ENCODE measurements at regions not wholly inside any gene's neighbourhood (a gene's known extent, or its start where the extent isn't known, plus 50 kb on each side); places are given as distances from the start of the nearest gene placed in this dataset.

GRCh38 chr6:163813979-163814493 lies 399.5 kb downstream of the QKI start:
- Mint-ChIP-seq H3K27ac (peak overlapping the region in 4 of 6 donors; percentile 8 to 92 (median 54)), H3K4me3 (peak overlapping the region in 5 of 8 donors; percentile 45 to 77 (median 57))
- ATAC-seq (ENCODE audit: low read depth in 2 of 2): peak; percentile 27 to 39

GRCh38 chr6:163811317-163811716 lies 396.8 kb downstream of the QKI start:
- Mint-ChIP-seq H3K27me3 (no peaks in the 10 kb centered on the region), H3K9me3 (peaks cover 0 to 4% (median 0%) of the 10 kb centered on the region in 7 donors), H3K4me3 (no peak overlapping the region), H3K36me3 (peaks cover 0 to 7% of the 10 kb centered on the region in 2 donors), H3K27ac (no peak overlapping the region), H3K4me1 (peaks cover 16 to 28% (median 23%) of the 10 kb centered on the region in 3 donors)
- DNase-seq: no peak
- no peak for ATAC-seq (ENCODE audit: low read depth in 2 of 2)

More at GRCh38 chr6:163813979-163814493, 399.5 kb downstream of the QKI start:
- Mint-ChIP-seq H3K9me3 (peaks cover 0 to 6% (median 2%) of the 10 kb centered on the region in 7 donors), H3K4me1 (peaks cover 16 to 28% (median 23%) of the 10 kb centered on the region in 3 donors), H3K36me3 (peaks cover 0 to 7% of the 10 kb centered on the region in 2 donors), H3K27me3 (peaks cover 0 to 5% (median 0%) of the 10 kb centered on the region in 3 donors)
- no peak for DNase-seq

- Mint-ChIP-seq H3K9me3 (peaks cover 0 to 4% (median 0%) of the 10 kb centered on the region in 7 donors), H3K27me3 (no peaks in the 10 kb centered on the region), H3K4me3 (no peak overlapping the region), H3K4me1 (peaks cover 6 to 16% (median 14%) of the 10 kb centered on the region in 3 donors), H3K27ac (no peak overlapping the region), H3K36me3 (peaks cover 0 to 7% of the 10 kb centered on the region in 2 donors)
- DNase-seq (no peak), ATAC-seq (ENCODE audit: low read depth in 2 of 2) (no peak)
Observed at GRCh38 chr6:163809364-163809763, 394.8 kb downstream of the QKI start.

- Mint-ChIP-seq H3K4me3 (no peak overlapping the region), H3K27ac (no peak overlapping the region), H3K36me3 (peaks cover 0 to 2% of the 10 kb centered on the region in 2 donors), H3K27me3 (no peaks in the 10 kb centered on the region), H3K4me1 (peaks cover 1 to 11% (median 10%) of the 10 kb centered on the region in 3 donors), H3K9me3 (peaks cover 0 to under 1% (median 0%) of the 10 kb centered on the region in 7 donors)
- no peak for ATAC-seq (ENCODE audit: low read depth in 2 of 2)
- no peak for DNase-seq
Observed at GRCh38 chr6:163808871-163809270, 394.4 kb downstream of the QKI start.

GRCh38 chr6:163808231-163808630 lies 393.7 kb downstream of the QKI start:
- Mint-ChIP-seq H3K4me3 (peak overlapping the region in 1 of 8 donors; percentile 45), H3K27me3 (no peaks in the 10 kb centered on the region), H3K4me1 (peaks cover 0 to 6% (median 5%) of the 10 kb centered on the region in 3 donors), H3K9me3 (no peaks in the 10 kb centered on the region), H3K36me3 (no peaks in the 10 kb centered on the region), H3K27ac (no peak overlapping the region)
- ATAC-seq (ENCODE audit: low read depth in 2 of 2) (no peak), DNase-seq (no peak)

- Mint-ChIP-seq H3K27ac (no peak overlapping the region), H3K36me3 (no peaks in the 10 kb centered on the region), H3K9me3 (no peaks in the 10 kb centered on the region), H3K27me3 (peaks cover 0 to 4% (median 0%) of the 10 kb centered on the region in 3 donors), H3K4me1 (no peaks in the 10 kb centered on the region), H3K4me3 (no peak overlapping the region)
- DNase-seq (no peak), ATAC-seq (ENCODE audit: low read depth in 2 of 2) (no peak)
Observed at GRCh38 chr6:163806755-163807499, 392.4 kb downstream of the QKI start.

GRCh38 chr6:163804991-163805390 lies 390.5 kb downstream of the QKI start:
- H3K27ac Mint-ChIP-seq: peak overlapping the region in 1 of 6 donors; percentile 21
- no peak for ATAC-seq (ENCODE audit: low read depth in 2 of 2)

GRCh38 chr6:163802267-163802666 lies 387.7 kb downstream of the QKI start:
- peaks cover 0 to 7% of the 10 kb centered on the region in 2 donors for H3K36me3 Mint-ChIP-seq
- peaks cover 10 to 16% (median 12%) of the 10 kb centered on the region in 3 donors for H3K27me3 Mint-ChIP-seq
- peaks cover 0 to 21% (median 11%) of the 10 kb centered on the region in 7 donors for H3K9me3 Mint-ChIP-seq
- no peak for DNase-seq
- H3K27ac Mint-ChIP-seq: no peak overlapping the region
- ATAC-seq (ENCODE audit: low read depth in 2 of 2): no peak
- H3K4me3 Mint-ChIP-seq: no peak overlapping the region
- no peaks in the 10 kb centered on the region for H3K4me1 Mint-ChIP-seq

More at GRCh38 chr6:163804991-163805390, 390.5 kb downstream of the QKI start:
- no peak for DNase-seq
- Mint-ChIP-seq H3K27me3 (peaks cover 0 to 4% (median 0%) of the 10 kb centered on the region in 3 donors), H3K4me3 (no peak overlapping the region), H3K4me1 (no peaks in the 10 kb centered on the region), H3K36me3 (no peaks in the 10 kb centered on the region), H3K9me3 (peaks cover 0 to 2% (median 0%) of the 10 kb centered on the region in 7 donors)

- Mint-ChIP-seq H3K9me3 (peaks cover 0 to 23% (median 11%) of the 10 kb centered on the region in 7 donors), H3K4me3 (no peak overlapping the region), H3K27me3 (peaks cover 13 to 43% (median 28%) of the 10 kb centered on the region in 3 donors), H3K36me3 (peaks cover 0 to 7% of the 10 kb centered on the region in 2 donors), H3K27ac (no peak overlapping the region), H3K4me1 (no peaks in the 10 kb centered on the region)
- DNase-seq: no peak
- ATAC-seq (ENCODE audit: low read depth in 2 of 2): no peak
Observed at GRCh38 chr6:163797296-163797845, 382.9 kb downstream of the QKI start.

GRCh38 chr6:163793011-163793983 lies 378.8 kb downstream of the QKI start:
- Mint-ChIP-seq H3K27me3 (peaks cover 21 to 46% (median 42%) of the 10 kb centered on the region in 3 donors), H3K9me3 (peaks cover 0 to 12% (median 5%) of the 10 kb centered on the region in 7 donors), H3K36me3 (peaks cover 0 to 7% of the 10 kb centered on the region in 2 donors), H3K4me1 (no peaks in the 10 kb centered on the region), H3K27ac (no peak overlapping the region), H3K4me3 (no peak overlapping the region)
- DNase-seq: no peak
- ATAC-seq (ENCODE audit: low read depth in 2 of 2): no peak

GRCh38 chr6:163790266-163790840 lies 375.8 kb downstream of the QKI start:
- no peak overlapping the region for H3K4me3 Mint-ChIP-seq
- no peaks in the 10 kb centered on the region for H3K4me1 Mint-ChIP-seq
- DNase-seq (no peak), ATAC-seq (ENCODE audit: low read depth in 2 of 2) (no peak)
- H3K27ac Mint-ChIP-seq: no peak overlapping the region
- no peaks in the 10 kb centered on the region for H3K36me3 Mint-ChIP-seq
- H3K9me3 Mint-ChIP-seq: no peaks in the 10 kb centered on the region
- peaks cover 8 to 29% (median 28%) of the 10 kb centered on the region in 3 donors for H3K27me3 Mint-ChIP-seq

GRCh38 chr6:163789199-163789810 lies 374.8 kb downstream of the QKI start:
- no peak for DNase-seq
- no peak for ATAC-seq (ENCODE audit: low read depth in 2 of 2)
- Mint-ChIP-seq H3K27me3 (peaks cover 8 to 28% (median 22%) of the 10 kb centered on the region in 3 donors), H3K36me3 (no peaks in the 10 kb centered on the region), H3K27ac (no peak overlapping the region), H3K4me3 (no peak overlapping the region), H3K9me3 (no peaks in the 10 kb centered on the region), H3K4me1 (no peaks in the 10 kb centered on the region)
